ENCODE measurements at regions not wholly inside any gene's neighbourhood (a gene's known extent, or its start where the extent isn't known, plus 50 kb on each side); places are given as distances from the start of the nearest gene placed in this dataset.

GRCh38 chr2:41904459-41904858 lies 143.4 kb upstream of the PKDCC start:
- H3K27me3 ChIP-seq = no peaks in the 10 kb centered on the region
- H3K9me3 ChIP-seq = no peaks in the 10 kb centered on the region
- no peak overlapping the region for H3K27ac ChIP-seq
- peaks cover 0 to 14% (median 5%) of the 10 kb centered on the region in 9 donors for H3K4me1 ChIP-seq
- intact Hi-C loops (cut with DNase I) = no loop called here
- DNase-seq (no peak), ATAC-seq (no peak)
- 86 to 95% methylated on average over 2 of the region's 2 CpGs for WGBS, 2 donors
- no peak for TF ChIP-seq CTCF (IDR thresholded peaks at IDR 0.05)
- no peak overlapping the region for H3K4me3 ChIP-seq
- H3K36me3 ChIP-seq = no peaks in the 10 kb centered on the region

- Histone ChIP-seq H3K36me3 (no peaks in the 10 kb centered on the region), H3K9me3 (no peaks in the 10 kb centered on the region), H3K27ac (no peak overlapping the region), H3K27me3 (no peaks in the 10 kb centered on the region), H3K4me3 (no peak overlapping the region), H3K4me1 (peaks cover 0 to 13% (median 5%) of the 10 kb centered on the region in 9 donors)
- intact Hi-C loops (cut with DNase I) = no loop called here
- no peak for ATAC-seq
- 70% methylated on average over 7 of the region's 7 CpGs for WGBS, 2 donors
- TF ChIP-seq CTCF (IDR thresholded peaks at IDR 0.05) = no peak
- DNase-seq = no peak
Observed at GRCh38 chr2:41905597-41906337, 142.1 kb upstream of the PKDCC start.

- no peak for TF ChIP-seq CTCF (IDR thresholded peaks at IDR 0.05)
- no peaks in the 10 kb centered on the region for H3K36me3 ChIP-seq
- ATAC-seq (peak in 5 of 8 donors; percentile 34 to 58 (median 53)), DNase-seq (no peak)
- H3K4me3 ChIP-seq = no peak overlapping the region
- H3K4me1 ChIP-seq = peaks cover 0 to 13% (median 5%) of the 10 kb centered on the region in 9 donors
- WGBS, 2 donors = 42 to 55% methylated on average over 4 of the region's 4 CpGs
- intact Hi-C loops (cut with DNase I) = no loop called here
- H3K27me3 ChIP-seq = no peaks in the 10 kb centered on the region
- no peaks in the 10 kb centered on the region for H3K9me3 ChIP-seq
- no peak overlapping the region for H3K27ac ChIP-seq
Observed at GRCh38 chr2:41906338-41906725, 141.5 kb upstream of the PKDCC start.

GRCh38 chr2:41907141-41907540 lies 140.7 kb upstream of the PKDCC start:
- ATAC-seq (no peak), DNase-seq (no peak)
- 96 to 99% methylated on average over 6 of the region's 6 CpGs for WGBS, 2 donors
- intact Hi-C loops (cut with DNase I) = no loop called here
- H3K4me3 ChIP-seq = no peak overlapping the region
- no peaks in the 10 kb centered on the region for H3K9me3 ChIP-seq
- no peaks in the 10 kb centered on the region for H3K27me3 ChIP-seq
- no peak for TF ChIP-seq CTCF (IDR thresholded peaks at IDR 0.05)
- H3K4me1 ChIP-seq = peaks cover 0 to 16% (median 7%) of the 10 kb centered on the region in 9 donors
- H3K36me3 ChIP-seq = no peaks in the 10 kb centered on the region
- no peak overlapping the region for H3K27ac ChIP-seq

Measured in heart right ventricle (tissue), 16 donors.